ENCODE measurements at regions not wholly inside any gene's neighbourhood (a gene's known extent, or its start where the extent isn't known, plus 50 kb on each side); places are given as distances from the start of the nearest gene placed in this dataset.

DNA sequence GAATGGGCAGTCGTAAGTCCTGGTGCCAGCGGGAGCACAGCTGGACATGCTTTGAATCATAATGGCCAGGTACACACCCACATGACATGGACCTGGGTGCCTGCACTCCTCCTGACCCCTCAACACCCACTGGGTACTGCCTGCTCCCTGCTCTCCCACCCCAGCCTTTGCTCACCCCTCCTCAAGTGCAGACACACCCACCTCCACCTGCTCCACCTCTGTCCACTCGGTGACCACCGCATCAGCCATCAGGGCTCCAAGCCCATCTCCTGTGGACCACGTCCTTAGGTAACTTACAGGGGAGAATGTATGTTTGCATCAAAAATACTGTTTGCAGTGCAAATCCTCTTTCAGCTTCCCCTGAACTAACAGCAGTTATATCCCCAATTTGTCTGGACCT, 214.6 kb downstream of the BRD1 start:
- DNase-seq (ENCODE audit: low spot score) (no peak), ATAC-seq (ENCODE audit: insufficient number of reproducible peaks, low FRiP score, low read depth) (no peak)
- Histone ChIP-seq H3K4me1 (ENCODE audit: control insufficient read depth in 1 of 2, low read depth in 2 of 2) (no peaks in the 10 kb centered on the region), H3K27me3 (replicated peaks; ENCODE audit: insufficient read depth) (no peaks in the 10 kb centered on the region), H3K27ac (no peak overlapping the region), H3K9me3 (peaks cover 4% of the 10 kb centered on the region), H3K4me3 (no peak overlapping the region), H3K36me3 (no peaks in the 10 kb centered on the region)
- TF ChIP-seq, protein P1, sequence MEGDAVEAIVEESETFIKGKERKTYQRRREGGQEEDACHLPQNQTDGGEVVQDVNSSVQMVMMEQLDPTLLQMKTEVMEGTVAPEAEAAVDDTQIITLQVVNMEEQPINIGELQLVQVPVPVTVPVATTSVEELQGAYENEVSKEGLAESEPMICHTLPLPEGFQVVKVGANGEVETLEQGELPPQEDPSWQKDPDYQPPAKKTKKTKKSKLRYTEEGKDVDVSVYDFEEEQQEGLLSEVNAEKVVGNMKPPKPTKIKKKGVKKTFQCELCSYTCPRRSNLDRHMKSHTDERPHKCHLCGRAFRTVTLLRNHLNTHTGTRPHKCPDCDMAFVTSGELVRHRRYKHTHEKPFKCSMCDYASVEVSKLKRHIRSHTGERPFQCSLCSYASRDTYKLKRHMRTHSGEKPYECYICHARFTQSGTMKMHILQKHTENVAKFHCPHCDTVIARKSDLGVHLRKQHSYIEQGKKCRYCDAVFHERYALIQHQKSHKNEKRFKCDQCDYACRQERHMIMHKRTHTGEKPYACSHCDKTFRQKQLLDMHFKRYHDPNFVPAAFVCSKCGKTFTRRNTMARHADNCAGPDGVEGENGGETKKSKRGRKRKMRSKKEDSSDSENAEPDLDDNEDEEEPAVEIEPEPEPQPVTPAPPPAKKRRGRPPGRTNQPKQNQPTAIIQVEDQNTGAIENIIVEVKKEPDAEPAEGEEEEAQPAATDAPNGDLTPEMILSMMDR (IDR thresholded peaks at IDR 0.05) = no peak

DNA sequence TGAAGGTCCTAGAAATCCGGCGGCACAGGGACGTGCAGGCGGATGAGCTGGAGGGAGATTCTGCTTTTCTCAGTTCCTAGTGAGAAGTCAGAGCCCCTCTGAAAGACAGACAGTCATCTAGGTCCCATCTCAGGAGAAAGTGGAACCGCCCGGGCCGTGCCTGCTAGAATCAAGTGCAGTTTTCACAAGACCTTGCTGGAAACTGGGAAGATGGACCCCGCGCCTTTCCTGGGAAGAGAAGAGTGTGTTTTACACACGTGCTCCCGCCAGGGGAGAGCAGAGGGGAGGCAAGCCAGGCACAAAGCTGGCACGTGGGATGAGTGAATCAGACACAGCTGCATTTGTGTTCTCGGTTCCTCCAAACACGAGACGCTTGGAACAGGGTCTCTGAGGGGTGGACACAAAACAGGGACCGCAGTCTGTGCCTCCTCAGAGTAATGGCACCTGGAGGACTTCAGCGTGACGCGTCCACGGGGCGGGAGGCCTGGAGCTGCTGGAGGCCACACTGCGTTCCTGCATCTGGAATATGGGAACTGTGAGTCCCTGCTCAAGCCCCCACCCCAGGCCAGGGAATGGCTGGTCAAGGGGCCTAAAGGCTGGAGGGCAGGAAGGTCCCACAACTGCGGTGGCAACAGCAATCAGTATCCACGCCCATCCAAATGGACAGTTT, 218.3 kb downstream of the BRD1 start:
- Histone ChIP-seq H3K9me3 (peaks cover 10% of the 10 kb centered on the region), H3K36me3 (no peaks in the 10 kb centered on the region), H3K4me1 (ENCODE audit: control insufficient read depth in 1 of 2, low read depth in 2 of 2) (no peaks in the 10 kb centered on the region), H3K27ac (no peak overlapping the region), H3K27me3 (replicated peaks; ENCODE audit: insufficient read depth) (no peaks in the 10 kb centered on the region), H3K4me3 (no peak overlapping the region)
- TF ChIP-seq, protein P1 (IDR thresholded peaks at IDR 0.05) = no peak
- ATAC-seq (ENCODE audit: insufficient number of reproducible peaks, low FRiP score, low read depth) (no peak), DNase-seq (ENCODE audit: low spot score) (no peak)

DNA sequence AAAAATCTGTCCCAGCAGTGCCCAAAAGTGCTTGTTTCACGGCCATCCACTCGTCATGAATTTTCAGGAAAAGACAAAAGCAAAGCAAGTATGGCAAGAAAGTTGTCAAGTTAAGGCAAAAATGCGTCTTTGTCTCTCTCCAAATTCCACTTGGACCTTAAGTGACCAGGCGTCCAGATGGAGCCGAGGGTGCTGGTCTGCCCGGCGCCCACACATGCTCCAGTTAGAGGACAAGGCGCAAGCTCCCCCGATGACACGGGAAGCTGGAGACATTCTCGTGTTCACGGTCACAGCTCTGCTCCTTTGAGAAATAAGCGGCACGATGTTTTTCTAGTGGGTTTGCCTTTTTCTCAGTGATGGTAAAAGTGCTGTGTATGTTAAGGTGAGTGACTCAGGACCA, 219.0 kb downstream of the BRD1 start:
- no peak for ATAC-seq (ENCODE audit: insufficient number of reproducible peaks, low FRiP score, low read depth)
- Histone ChIP-seq H3K4me1 (ENCODE audit: control insufficient read depth in 1 of 2, low read depth in 2 of 2) (no peaks in the 10 kb centered on the region), H3K27ac (no peak overlapping the region), H3K4me3 (no peak overlapping the region), H3K27me3 (replicated peaks; ENCODE audit: insufficient read depth) (no peaks in the 10 kb centered on the region), H3K9me3 (peaks cover 10% of the 10 kb centered on the region), H3K36me3 (no peaks in the 10 kb centered on the region)
- no peak for DNase-seq (ENCODE audit: low spot score)
- TF ChIP-seq, protein P1 (IDR thresholded peaks at IDR 0.05) = no peak

DNA sequence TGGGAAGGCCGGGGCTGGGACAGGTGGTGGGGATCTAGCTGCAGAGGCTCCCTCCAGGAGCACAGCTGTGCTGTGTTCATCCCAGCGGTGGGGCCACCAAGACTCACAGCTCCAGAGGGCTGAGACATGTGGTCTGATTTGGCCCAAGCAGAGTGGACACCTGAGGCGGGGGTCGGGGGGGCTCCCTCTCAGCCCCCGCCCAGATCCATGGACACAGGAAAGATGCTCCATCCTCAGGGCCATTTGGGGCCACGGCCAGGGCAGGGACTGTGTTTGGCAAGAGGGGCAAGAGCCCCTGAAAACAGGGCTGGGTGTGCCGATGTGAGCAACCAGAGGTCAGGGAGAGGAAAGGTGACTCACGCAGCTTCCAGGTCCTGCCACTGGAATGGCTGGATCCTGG, 219.4 kb downstream of the BRD1 start:
- Histone ChIP-seq H3K36me3 (no peaks in the 10 kb centered on the region), H3K9me3 (peaks cover 6% of the 10 kb centered on the region), H3K27ac (no peak overlapping the region), H3K4me3 (no peak overlapping the region), H3K4me1 (ENCODE audit: control insufficient read depth in 1 of 2, low read depth in 2 of 2) (no peaks in the 10 kb centered on the region), H3K27me3 (replicated peaks; ENCODE audit: insufficient read depth) (no peaks in the 10 kb centered on the region)
- no peak for ATAC-seq (ENCODE audit: insufficient number of reproducible peaks, low FRiP score, low read depth)
- TF ChIP-seq, protein P1 (IDR thresholded peaks at IDR 0.05) = no peak
- no peak for DNase-seq (ENCODE audit: low spot score)

DNA sequence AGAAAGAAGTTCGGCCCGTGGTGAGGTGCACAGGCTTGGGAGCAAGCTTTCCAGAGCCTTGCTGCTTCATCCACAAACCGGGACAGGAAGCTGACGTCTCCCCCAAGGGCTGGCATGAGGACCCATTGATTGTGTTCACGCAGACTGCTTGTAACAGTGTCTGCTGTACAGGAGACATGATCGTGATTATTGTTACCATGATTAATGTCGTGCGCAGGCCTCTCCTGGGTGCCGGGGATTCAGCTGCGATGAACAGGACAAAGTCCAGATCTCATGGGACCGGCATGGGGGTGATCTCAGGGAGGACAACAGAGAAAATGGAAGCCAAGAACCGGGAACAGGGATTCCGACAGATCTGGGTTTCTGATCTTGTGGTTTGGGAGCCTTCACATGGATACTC, 219.9 kb downstream of the BRD1 start:
- peaks cover 6% of the 10 kb centered on the region for H3K9me3 ChIP-seq
- no peak overlapping the region for H3K27ac ChIP-seq
- H3K36me3 ChIP-seq = no peaks in the 10 kb centered on the region
- TF ChIP-seq, protein P1 (IDR thresholded peaks at IDR 0.05) = no peak
- H3K27me3 ChIP-seq (replicated peaks; ENCODE audit: insufficient read depth) = no peaks in the 10 kb centered on the region
- ATAC-seq (ENCODE audit: insufficient number of reproducible peaks, low FRiP score, low read depth) = no peak
- no peak overlapping the region for H3K4me3 ChIP-seq
- DNase-seq (ENCODE audit: low spot score) = no peak
- no peaks in the 10 kb centered on the region for H3K4me1 ChIP-seq (ENCODE audit: control insufficient read depth in 1 of 2, low read depth in 2 of 2)
